PFSK-1 (cell line): ENCODE measurements at regions not wholly inside any gene's neighbourhood (a gene's known extent, or its start where the extent isn't known, plus 50 kb on each side); places are given as distances from the start of the nearest gene placed in this dataset.

Experiments
- SIN3A ChIP-seq: IDR thresholded peaks from 2 replicates; pipeline ENCODE4 v1.6.1; 2012; ENCODE audit warnings: mild to moderate bottlenecking, low read length, moderate library complexity, borderline replicate concordance; ENCODE audit not compliant: insufficient read depth
- TAF1 ChIP-seq: IDR thresholded peaks from 2 replicates; pipeline ENCODE4 v1.6.1; 2012; ENCODE audit warnings: low read length, control low read depth, borderline replicate concordance; ENCODE audit not compliant: insufficient read depth
- TF ChIP-seq, protein P1 (sequence below), 2 experiments: IDR thresholded peaks; 2 replicates each; pipeline versions ENCODE4 v1.6.1 to v1.8.0; 2011 to 2012; ENCODE audit warnings: low read depth in 2 of 2, low read length in 2 of 2, control low read depth in 1 of 2, inconsistent platforms in 1 of 2, mild to moderate bottlenecking in 1 of 2, moderate library complexity in 1 of 2; ENCODE audit not compliant: insufficient read depth in 1 of 2

DNA sequence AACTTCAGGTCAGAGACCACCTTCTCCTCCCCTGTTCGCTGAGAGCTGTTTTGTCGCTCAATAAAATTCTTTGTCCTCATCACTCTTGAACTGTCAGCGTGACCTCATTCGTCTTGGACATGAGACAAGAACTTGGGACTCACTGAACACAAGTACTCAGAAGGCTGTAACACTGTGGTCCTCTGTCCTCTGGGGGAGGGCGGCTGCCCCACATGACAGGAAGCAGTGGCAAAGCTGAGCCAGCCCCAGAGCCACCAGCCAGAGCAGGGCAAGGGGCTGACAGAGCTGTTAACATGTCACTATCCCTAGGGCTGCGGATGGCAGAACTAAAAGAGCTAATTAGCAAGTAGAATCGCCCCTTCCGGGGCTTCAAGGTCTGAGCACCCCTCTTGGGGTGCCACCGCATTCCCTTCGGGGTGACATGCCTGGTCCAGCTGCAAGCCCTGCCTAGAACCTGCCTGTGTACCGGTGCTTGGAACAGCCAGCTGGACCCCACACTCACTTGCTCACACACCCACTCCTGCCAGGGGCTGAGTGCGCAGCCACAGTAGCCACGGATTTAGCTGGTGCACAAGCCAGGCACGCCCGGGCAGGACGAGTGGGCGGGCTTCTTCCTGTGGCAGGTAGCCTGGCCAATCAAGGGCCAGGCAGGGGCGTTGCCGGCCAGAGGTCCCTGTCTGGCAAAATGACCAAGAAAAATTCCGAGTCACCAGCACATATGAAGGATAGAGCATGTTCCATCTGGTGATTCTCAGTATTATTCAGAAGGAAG is 648.6 kb upstream of the AGA start:
- no peak for TF ChIP-seq TAF1
- TF ChIP-seq, protein P1, sequence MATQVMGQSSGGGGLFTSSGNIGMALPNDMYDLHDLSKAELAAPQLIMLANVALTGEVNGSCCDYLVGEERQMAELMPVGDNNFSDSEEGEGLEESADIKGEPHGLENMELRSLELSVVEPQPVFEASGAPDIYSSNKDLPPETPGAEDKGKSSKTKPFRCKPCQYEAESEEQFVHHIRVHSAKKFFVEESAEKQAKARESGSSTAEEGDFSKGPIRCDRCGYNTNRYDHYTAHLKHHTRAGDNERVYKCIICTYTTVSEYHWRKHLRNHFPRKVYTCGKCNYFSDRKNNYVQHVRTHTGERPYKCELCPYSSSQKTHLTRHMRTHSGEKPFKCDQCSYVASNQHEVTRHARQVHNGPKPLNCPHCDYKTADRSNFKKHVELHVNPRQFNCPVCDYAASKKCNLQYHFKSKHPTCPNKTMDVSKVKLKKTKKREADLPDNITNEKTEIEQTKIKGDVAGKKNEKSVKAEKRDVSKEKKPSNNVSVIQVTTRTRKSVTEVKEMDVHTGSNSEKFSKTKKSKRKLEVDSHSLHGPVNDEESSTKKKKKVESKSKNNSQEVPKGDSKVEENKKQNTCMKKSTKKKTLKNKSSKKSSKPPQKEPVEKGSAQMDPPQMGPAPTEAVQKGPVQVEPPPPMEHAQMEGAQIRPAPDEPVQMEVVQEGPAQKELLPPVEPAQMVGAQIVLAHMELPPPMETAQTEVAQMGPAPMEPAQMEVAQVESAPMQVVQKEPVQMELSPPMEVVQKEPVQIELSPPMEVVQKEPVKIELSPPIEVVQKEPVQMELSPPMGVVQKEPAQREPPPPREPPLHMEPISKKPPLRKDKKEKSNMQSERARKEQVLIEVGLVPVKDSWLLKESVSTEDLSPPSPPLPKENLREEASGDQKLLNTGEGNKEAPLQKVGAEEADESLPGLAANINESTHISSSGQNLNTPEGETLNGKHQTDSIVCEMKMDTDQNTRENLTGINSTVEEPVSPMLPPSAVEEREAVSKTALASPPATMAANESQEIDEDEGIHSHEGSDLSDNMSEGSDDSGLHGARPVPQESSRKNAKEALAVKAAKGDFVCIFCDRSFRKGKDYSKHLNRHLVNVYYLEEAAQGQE (IDR thresholded peaks at IDR 0.05; ENCODE audit: insufficient read depth in 1 of 2, low read depth in 2 of 2, low read length in 2 of 2) = no peak
- no peak for TF ChIP-seq SIN3A
